GM18505 (cell line): ENCODE measurements at regions not wholly inside any gene's neighbourhood (a gene's known extent, or its start where the extent isn't known, plus 50 kb on each side); places are given as distances from the start of the nearest gene placed in this dataset.
"Not testable (repeated sequence)": the region's sequence is repeated elsewhere in the genome, so short reads cannot be mapped to it uniquely, and the experiment has no call there.

ENCODE experiments used
- ATAC-seq: cut with Tn5 transposase; IDR thresholded peaks from one replicate; pipeline ENCODE4 v1.9.1; 2021; ENCODE audit not compliant: unreplicated experiment
- POLR2A ChIP-seq: IDR thresholded peaks from 4 replicates; pipeline ENCODE4 v1.6.1; 2011; ENCODE audit warnings: borderline replicate concordance; ENCODE audit not compliant: insufficient read depth, insufficient read length; ENCODE audit errors: extremely low read depth

DNA sequence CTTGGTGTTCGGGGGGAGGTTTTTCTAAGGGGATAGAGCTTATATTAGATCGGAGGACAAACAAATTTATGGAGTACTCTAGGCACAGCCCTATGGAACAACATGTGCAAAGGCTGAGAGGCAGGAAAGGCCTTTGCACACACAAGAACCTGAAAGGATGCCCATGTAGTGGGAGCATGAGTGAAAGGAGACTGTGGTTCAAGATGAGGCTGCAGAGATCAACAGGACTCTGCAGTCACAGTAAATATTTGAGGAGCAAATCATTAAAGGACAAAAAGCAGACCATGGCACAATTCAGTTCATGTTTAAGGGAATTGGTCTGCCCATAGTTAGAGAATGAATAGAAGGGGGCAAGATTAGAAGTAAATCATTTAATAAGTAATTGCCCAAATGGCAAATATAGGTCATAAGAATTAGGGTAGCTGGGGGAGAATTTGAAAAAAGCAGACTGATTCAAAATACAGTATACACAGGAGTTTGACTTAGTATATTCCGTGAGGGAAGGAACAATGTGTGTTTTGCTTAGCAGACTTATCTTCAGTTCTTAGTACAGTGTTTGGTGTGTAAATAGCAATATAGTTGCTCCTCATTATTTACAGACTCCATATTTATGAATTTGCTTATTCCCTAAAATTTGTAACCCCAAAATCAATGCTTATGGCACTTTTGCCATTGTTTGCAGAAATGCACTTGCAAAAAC lies 268.1 kb downstream of the SEC16B start:
- ATAC-seq: no peak
- no peak for TF ChIP-seq POLR2A

GRCh38 chr1:177700856-177701255 lies 269.0 kb downstream of the SEC16B start:
- ATAC-seq: no peak
- no peak for TF ChIP-seq POLR2A

DNA sequence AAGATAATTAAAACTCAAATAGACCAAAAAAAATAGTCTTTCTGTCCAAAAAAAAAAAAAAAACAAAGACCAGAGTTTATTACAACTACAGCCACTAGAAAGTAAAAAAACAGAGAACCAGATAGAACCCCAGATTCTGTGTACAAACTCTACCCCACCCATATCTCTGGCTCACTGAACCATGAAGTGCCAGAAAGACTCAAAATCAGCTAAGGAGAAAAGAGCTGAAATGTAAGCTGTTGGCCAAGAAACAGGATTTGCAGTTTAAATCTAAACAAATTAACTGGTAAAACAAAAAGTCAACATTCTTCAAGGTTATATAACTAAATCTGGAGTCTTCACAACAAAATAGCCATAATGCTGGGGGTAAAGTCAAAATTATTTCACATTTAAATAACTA lies 278.9 kb downstream of the SEC16B start:
- no peak for ATAC-seq
- TF ChIP-seq POLR2A: no peak

DNA sequence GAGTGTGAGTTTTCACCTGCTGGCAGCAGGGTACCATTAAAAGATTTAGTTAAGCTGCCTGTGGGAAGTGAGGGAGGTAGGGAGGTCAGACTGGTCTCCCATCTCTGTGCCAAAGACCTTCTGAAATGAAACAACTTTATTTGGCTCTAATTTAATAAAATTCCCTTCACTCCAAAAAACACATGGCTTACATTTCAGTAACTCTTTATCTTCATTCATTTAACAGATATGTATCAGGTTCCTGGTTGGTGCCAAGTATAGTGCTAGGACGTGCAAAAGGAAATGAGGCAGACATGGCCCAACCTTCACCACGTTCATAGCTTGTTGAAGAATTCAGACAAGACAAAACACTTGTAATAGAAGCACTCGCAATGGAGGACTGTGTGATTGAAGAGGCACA lies 282.3 kb downstream of the SEC16B start:
- no peak for TF ChIP-seq POLR2A
- no peak for ATAC-seq

- TF ChIP-seq POLR2A: no peak
- no peak for ATAC-seq
These were observed 282.9 kb downstream of the SEC16B start for GRCh38 chr1:177686933-177687332.

DNA sequence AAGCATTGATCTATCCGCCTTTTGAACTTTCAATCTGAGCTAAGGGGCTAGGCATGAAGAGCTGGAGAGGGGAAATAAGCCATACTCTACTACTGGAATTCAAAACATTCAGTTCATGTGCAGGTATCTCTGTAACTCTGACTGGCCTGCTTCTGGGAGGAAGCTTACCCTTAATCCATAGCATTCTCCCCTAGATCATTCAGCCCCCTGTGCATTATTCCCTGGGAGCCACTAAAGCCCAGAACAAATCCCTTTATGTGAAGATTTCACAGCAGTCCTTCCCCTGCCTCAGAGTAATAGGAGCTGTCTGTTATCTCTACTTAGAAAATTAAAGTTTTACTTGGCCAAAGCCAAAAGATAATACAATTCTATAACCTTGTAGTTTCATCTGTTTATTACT lies 300.7 kb downstream of the SEC16B start:
- ATAC-seq: no peak
- no peak for TF ChIP-seq POLR2A

- no peak for TF ChIP-seq POLR2A
- no peak for ATAC-seq
These were observed 303.9 kb downstream of the SEC16B start for GRCh38 chr1:177665935-177666334.

DNA sequence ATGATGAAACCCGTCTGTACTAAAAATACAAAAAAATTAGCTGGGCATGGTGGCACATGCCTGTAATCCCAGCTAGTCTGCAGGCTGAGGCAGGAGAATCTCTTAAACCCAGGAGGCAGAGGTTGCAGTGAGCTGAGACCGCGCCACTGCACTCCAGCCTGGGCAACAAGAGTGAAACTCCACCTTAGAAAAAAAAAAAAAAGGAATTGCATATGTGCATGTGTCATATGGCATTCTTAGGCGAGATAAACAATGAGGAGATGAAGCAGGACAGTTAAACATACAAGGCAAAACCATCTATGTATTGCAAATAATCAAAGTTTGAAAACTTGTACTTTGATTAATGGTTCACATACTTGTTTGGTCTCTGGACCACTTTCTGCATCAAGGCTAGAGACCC lies 305.1 kb downstream of the SEC16B start:
- not testable (repeated sequence) for ATAC-seq

- TF ChIP-seq POLR2A: no peak
- no peak for ATAC-seq
These were observed 309.7 kb downstream of the SEC16B start for GRCh38 chr1:177660188-177660587.

- no peak for ATAC-seq
- no peak for TF ChIP-seq POLR2A
These were observed 310.6 kb downstream of the SEC16B start for GRCh38 chr1:177659281-177659680.

DNA sequence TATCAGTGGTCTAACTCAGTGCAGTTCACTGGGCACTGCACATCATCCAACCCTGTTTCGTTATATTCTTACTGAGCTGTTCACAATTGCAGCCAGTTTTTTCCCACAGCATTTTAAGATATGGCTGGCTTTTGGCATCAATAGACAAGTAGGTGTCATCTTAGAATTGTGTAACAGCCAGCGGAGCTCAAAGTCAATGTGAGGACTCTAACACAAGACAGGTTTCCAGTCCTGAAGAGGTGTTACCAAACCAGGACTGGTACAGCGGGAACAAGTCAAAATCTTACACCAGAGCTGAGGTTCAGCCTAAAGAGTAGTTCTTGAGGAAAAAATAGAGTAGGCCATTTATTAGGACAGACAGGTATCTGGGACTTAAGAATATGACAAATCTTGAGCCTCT lies 313.3 kb downstream of the SEC16B start:
- TF ChIP-seq POLR2A: no peak
- no peak for ATAC-seq

DNA sequence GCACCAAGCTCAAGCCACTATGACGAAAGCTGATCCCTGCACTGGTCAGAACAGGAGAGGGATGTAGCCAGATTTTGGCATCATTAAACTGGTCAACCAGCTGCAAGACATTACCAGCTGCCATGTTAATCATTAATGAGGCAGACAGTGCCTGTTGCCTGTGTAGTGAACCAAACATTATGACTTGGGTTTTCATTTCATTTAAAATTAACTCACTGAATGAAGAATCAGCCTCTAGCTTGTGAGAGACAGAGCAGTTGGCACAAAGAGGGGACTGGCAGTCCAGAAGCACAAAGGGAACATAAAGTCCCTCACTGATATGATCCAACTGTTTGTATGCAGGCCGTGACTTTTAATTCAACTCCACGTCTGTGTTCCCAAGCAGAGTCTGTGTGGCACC lies 318.9 kb downstream of the SEC16B start:
- no peak for TF ChIP-seq POLR2A
- no peak for ATAC-seq

GRCh38 chr1:177648731-177649265 lies 321.1 kb downstream of the SEC16B start:
- ATAC-seq: no peak
- TF ChIP-seq POLR2A: no peak

GRCh38 chr1:177648138-177648537 lies 321.7 kb downstream of the SEC16B start:
- no peak for ATAC-seq
- no peak for TF ChIP-seq POLR2A
